Neuronal stem cell (in vitro differentiated cells): ENCODE measurements at regions not wholly inside any gene's neighbourhood (a gene's known extent, or its start where the extent isn't known, plus 50 kb on each side); places are given as distances from the start of the nearest gene placed in this dataset.

ENCODE experiments used
- DNase-seq: peaks from one replicate; pipeline ENCODE4 v3.0.0-alpha.2; 2013; ENCODE audit warnings: low spot score
- H2AFZ ChIP-seq: one replicate; pipeline ENCODE4 v1.6.1; 2013; ENCODE audit warnings: mild to moderate bottlenecking, low read length, inconsistent platforms
- H2AK5ac ChIP-seq: 2 replicates; pipeline ENCODE4 v1.6.1; 2013; ENCODE audit warnings: low read depth, mild to moderate bottlenecking, inconsistent platforms, low read length, moderate library complexity, mixed read lengths
- H2BK120ac ChIP-seq: 2 replicates; pipeline ENCODE4 v1.6.1; 2013; ENCODE audit warnings: low read depth, mild to moderate bottlenecking, inconsistent platforms, low read length, moderate library complexity, mixed read lengths
- H2BK12ac ChIP-seq: one replicate; pipeline ENCODE4 v1.6.1; 2013; ENCODE audit warnings: low read length, inconsistent platforms
- H2BK15ac ChIP-seq: 2 replicates; pipeline ENCODE4 v1.6.1; 2013; ENCODE audit warnings: mild to moderate bottlenecking, low read length, inconsistent platforms, mixed read lengths
- H2BK5ac ChIP-seq: one replicate; pipeline ENCODE4 v1.6.1; 2013; ENCODE audit warnings: inconsistent platforms, mild to moderate bottlenecking, low read length, moderate library complexity
- H3K14ac ChIP-seq: one replicate; pipeline ENCODE4 v1.6.1; 2013; ENCODE audit warnings: low read length, inconsistent platforms
- H3K18ac ChIP-seq: 2 replicates; pipeline ENCODE4 v1.6.1; 2013; ENCODE audit warnings: low read length, inconsistent platforms
- H3K23ac ChIP-seq: 2 replicates; pipeline ENCODE4 v1.6.1; 2013; ENCODE audit warnings: low read depth, mild to moderate bottlenecking, mixed read lengths, low read length, inconsistent platforms; ENCODE audit not compliant: poor library complexity
- H3K27ac ChIP-seq: replicated peaks from 3 replicates; pipeline ENCODE4 v1.5.1; 2013; ENCODE audit warnings: low read length, inconsistent platforms
- H3K27me3 ChIP-seq, 3 experiments: 2 replicates each; pipeline ENCODE4 v1.6.1; 2013; ENCODE audit warnings: low read length in 3 of 3, mild to moderate bottlenecking in 2 of 3, inconsistent platforms in 1 of 3, low read depth in 1 of 3, mixed read lengths in 1 of 3, moderate library complexity in 1 of 3; ENCODE audit not compliant: control insufficient read depth in 3 of 3, insufficient read depth in 3 of 3
- H3K36me3 ChIP-seq, 2 donors: replicated peaks in 1 of 2; 2 replicates each; pipeline ENCODE4 v1.6.1; 2013; ENCODE audit warnings: low read length in 2 of 2; ENCODE audit not compliant: control insufficient read depth in 2 of 2, insufficient read depth in 2 of 2
- H3K4ac ChIP-seq: 2 replicates; pipeline ENCODE4 v1.6.1; 2013; ENCODE audit warnings: inconsistent platforms, mild to moderate bottlenecking, low read length, moderate library complexity
- H3K4me1 ChIP-seq, 2 donors: 1 replicate in 1 of 2; 2 replicates in 1 of 2; pipeline ENCODE4 v1.6.1; 2013; ENCODE audit warnings: low read length in 2 of 2, low read depth in 1 of 2; ENCODE audit not compliant: control insufficient read depth in 2 of 2, insufficient read depth in 1 of 2
- H3K4me2 ChIP-seq: one replicate; pipeline ENCODE4 v1.6.1; 2013; ENCODE audit warnings: mild to moderate bottlenecking, low read length, inconsistent platforms; ENCODE audit not compliant: insufficient read depth, poor library complexity, severe bottlenecking
- H3K4me3 ChIP-seq, 2 donors: 2 replicates each; pipeline ENCODE4 v1.5.1; 2013; ENCODE audit warnings: low read length in 2 of 2, mild to moderate bottlenecking in 2 of 2, inconsistent platforms in 1 of 2, moderate library complexity in 1 of 2
- H3K79me1 ChIP-seq: one replicate; pipeline ENCODE4 v1.6.1; 2013; ENCODE audit warnings: low read depth, mild to moderate bottlenecking, inconsistent platforms, low read length, moderate library complexity
- H3K9ac ChIP-seq: one replicate; pipeline ENCODE4 v1.6.1; 2013; ENCODE audit warnings: mild to moderate bottlenecking, low read depth, low read length, inconsistent platforms; ENCODE audit not compliant: poor library complexity
- H3K9me3 ChIP-seq, 2 donors: replicated peaks in 1 of 2; 2 replicates each; pipeline versions ENCODE3 to v1.6.1; 2013; ENCODE audit warnings: low read length in 2 of 2, mild to moderate bottlenecking in 2 of 2, inconsistent platforms in 1 of 2, low read depth in 1 of 2, mixed read lengths in 1 of 2, moderate library complexity in 1 of 2; ENCODE audit not compliant: control insufficient read depth in 2 of 2, insufficient read depth in 1 of 2
- H4K8ac ChIP-seq: one replicate; pipeline ENCODE4 v1.6.1; 2013; ENCODE audit warnings: low read depth, mild to moderate bottlenecking, inconsistent platforms, low read length, moderate library complexity
- H4K91ac ChIP-seq: one replicate; pipeline ENCODE4 v1.6.1; 2013; ENCODE audit warnings: low read length, low read depth, mild to moderate bottlenecking, inconsistent platforms; ENCODE audit not compliant: poor library complexity
- WGBS, 2 donors: extraction: QIAGEN DNeasy Blood & Tissue Kit; methylation state at CpG; one replicate each; pipeline ENCODE4 v1.1.7; 2013; ENCODE audit warnings: missing lambda C conversion rate in 2 of 2, mixed read lengths in 1 of 2; ENCODE audit not compliant: insufficient read length in 2 of 2, insufficient replicate concordance in 1 of 2; ENCODE audit errors: extremely low coverage in 2 of 2; 5-methylcytosine and 5-hydroxymethylcytosine counted together

DNA sequence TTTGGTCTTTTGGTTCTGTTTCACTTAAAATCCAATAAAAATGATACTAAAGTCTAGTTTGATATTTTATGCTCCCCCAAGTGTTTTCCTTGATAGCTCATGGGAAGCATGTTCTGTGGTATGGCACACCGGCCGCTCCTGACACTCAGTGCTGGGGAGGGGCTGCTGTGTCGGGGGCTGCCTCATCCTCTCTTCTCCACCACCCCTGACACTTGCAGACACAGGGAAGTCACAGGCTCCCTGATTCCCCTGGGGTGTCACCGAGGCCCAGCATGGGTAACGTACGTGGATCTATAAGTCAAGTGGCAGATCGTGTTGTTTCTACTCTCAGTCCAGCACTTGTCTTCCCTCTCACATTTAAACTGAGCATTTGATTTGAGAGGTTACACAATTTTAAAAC, 508.6 kb downstream of the TNS3 start:
- Histone ChIP-seq H3K36me3 (no peaks in the 10 kb centered on the region), H4K8ac (no peak overlapping the region), H3K9me3 (peaks cover 0 to 3% of the 10 kb centered on the region in 2 donors), H2BK5ac (no peak overlapping the region), H3K14ac (no peak overlapping the region), H2BK12ac (no peak overlapping the region), H3K27me3 (peaks cover 0 to 3% (median 0%) of the 10 kb centered on the region in 3 experiments), H3K4me2 (no peak overlapping the region), H3K27ac (no peak overlapping the region), H4K91ac (no peak overlapping the region), H3K23ac (no peak overlapping the region), H3K4ac (no peak overlapping the region), H3K18ac (no peak overlapping the region), H3K79me1 (no peaks in the 10 kb centered on the region), H2AK5ac (no peak overlapping the region), H2BK15ac (no peak overlapping the region), H3K4me1 (peaks cover 0 to 2% of the 10 kb centered on the region in 2 donors), H2BK120ac (no peak overlapping the region), H3K4me3 (no peak overlapping the region), H3K9ac (no peak overlapping the region), H2AFZ (no peak overlapping the region)
- no CpG with 5 or more reads among the region's 7 CpGs for whole genome bisulfite sequencing, 2 donors
- DNase-seq: no peak

DNA sequence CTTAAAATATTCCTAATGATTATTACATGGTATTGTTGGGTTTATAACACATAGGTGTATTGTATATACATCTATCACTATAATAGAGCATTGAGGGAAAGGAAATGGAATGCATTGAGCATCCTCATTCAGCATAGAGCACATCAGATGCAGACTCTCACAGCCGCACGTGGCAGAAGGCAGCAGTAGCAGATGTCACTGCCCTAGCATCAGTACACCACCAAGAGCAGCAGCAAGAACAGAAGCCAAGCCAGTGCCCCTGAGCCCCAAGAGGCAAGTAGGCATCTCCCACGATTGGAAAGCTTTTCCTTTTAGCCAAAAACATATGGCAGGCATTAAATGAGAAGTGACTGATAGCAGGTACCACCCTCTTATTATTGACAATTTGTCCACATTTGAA, 510.0 kb downstream of the TNS3 start:
- peaks cover 0 to 5% of the 10 kb centered on the region in 2 donors for H3K4me1 ChIP-seq
- H3K4ac ChIP-seq: no peak overlapping the region
- no peak overlapping the region for H2AK5ac ChIP-seq
- no peak overlapping the region for H2AFZ ChIP-seq
- H2BK12ac ChIP-seq: no peak overlapping the region
- H3K9me3 ChIP-seq: peaks cover 0 to 3% of the 10 kb centered on the region in 2 donors
- no peak overlapping the region for H3K14ac ChIP-seq
- no peaks in the 10 kb centered on the region for H3K36me3 ChIP-seq
- H2BK5ac ChIP-seq: no peak overlapping the region
- H2BK15ac ChIP-seq: no peak overlapping the region
- H3K27ac ChIP-seq: no peak overlapping the region
- no peak overlapping the region for H3K18ac ChIP-seq
- no peak overlapping the region for H3K4me3 ChIP-seq
- peaks cover 0 to 3% (median 0%) of the 10 kb centered on the region in 3 experiments for H3K27me3 ChIP-seq
- H4K8ac ChIP-seq: no peak overlapping the region
- peak overlapping the region; percentile 74 for H2BK120ac ChIP-seq
- H4K91ac ChIP-seq: no peak overlapping the region
- no peak overlapping the region for H3K23ac ChIP-seq
- no peak for DNase-seq
- H3K9ac ChIP-seq: no peak overlapping the region
- no peaks in the 10 kb centered on the region for H3K79me1 ChIP-seq
- no CpG with 5 or more reads among the region's 3 CpGs for WGBS, 2 donors
- H3K4me2 ChIP-seq: no peak overlapping the region

DNA sequence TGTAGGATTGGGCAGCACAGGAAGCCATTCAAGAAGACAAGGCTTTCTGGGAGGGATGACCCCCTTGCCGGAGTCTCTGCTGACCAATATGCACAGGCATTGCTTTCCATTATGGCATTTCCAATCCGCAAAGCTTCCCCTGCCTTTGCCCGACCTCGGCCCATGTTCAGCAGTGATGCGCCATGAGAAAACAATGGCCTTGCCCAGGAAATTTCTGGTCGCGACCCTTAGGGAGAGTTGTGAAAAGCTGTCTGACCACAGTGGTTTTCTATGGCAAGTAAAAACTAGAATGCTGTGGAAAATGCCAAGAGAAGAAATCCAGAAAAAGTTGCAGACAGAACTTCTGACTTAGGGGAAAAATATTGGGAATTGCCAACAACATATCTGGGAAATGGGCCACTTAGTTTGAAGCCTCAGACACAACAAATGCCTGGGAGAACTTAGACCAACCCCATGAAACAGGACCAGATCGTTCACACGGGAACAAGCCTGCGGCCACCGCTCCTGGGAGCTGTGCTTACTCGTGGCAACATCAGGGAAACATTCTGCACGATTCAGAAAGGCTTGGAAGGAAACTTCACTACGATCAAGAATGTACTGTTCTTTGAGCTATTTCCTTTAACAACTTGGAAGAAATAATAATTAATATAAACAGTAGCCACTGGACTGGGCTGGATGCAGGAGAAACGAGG, 512.4 kb downstream of the TNS3 start:
- WGBS, 2 donors: no CpG with 5 or more reads among the region's 15 CpGs
- H2BK120ac ChIP-seq: no peak overlapping the region
- H3K4me3 ChIP-seq: no peak overlapping the region
- peaks cover 0 to 3% (median 0%) of the 10 kb centered on the region in 3 experiments for H3K27me3 ChIP-seq
- H4K8ac ChIP-seq: no peak overlapping the region
- H3K9ac ChIP-seq: no peak overlapping the region
- no peak overlapping the region for H2AK5ac ChIP-seq
- H2BK15ac ChIP-seq: no peak overlapping the region
- H4K91ac ChIP-seq: no peak overlapping the region
- H2BK5ac ChIP-seq: no peak overlapping the region
- no peaks in the 10 kb centered on the region for H3K79me1 ChIP-seq
- H3K9me3 ChIP-seq: peaks cover 0 to 1% of the 10 kb centered on the region in 2 donors
- no peaks in the 10 kb centered on the region for H3K36me3 ChIP-seq
- H3K18ac ChIP-seq: no peak overlapping the region
- no peak overlapping the region for H2BK12ac ChIP-seq
- H3K27ac ChIP-seq: no peak overlapping the region
- no peak overlapping the region for H3K14ac ChIP-seq
- no peak overlapping the region for H3K4ac ChIP-seq
- H3K4me2 ChIP-seq: no peak overlapping the region
- H2AFZ ChIP-seq: no peak overlapping the region
- DNase-seq: no peak
- H3K4me1 ChIP-seq: peaks cover 0 to 5% of the 10 kb centered on the region in 2 donors
- no peak overlapping the region for H3K23ac ChIP-seq

DNA sequence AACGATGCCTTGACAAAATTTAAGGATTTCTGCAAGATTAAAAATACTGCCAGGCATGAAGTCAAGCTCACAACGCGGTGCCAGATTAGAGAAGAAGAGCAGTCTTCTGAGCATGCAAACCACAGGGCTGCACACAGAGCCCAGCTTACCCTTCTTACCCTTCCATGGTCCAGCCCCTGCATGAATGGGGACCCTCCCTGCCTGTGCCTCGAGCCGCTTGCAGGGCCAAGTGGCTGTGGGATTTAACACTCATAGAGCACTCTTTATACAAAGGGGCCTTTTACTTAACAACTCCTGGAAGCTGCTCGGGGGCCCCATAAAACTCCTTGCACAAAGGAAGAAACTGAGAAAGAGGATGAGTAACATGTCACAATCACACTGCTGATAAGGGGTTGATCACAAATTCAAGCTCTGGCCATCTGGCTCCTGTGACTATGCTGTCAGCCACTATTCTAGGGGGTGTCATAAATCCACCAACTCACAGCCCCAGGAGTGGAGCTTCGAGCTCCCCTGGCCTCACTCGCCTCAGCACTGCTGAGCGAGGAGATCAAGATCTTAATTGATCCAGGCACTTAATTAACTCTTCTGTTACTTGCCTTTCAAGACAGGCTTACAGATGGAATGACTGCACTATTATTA, 514.8 kb downstream of the TNS3 start:
- no peak overlapping the region for H3K14ac ChIP-seq
- H2BK120ac ChIP-seq: no peak overlapping the region
- H2AK5ac ChIP-seq: no peak overlapping the region
- H3K79me1 ChIP-seq: no peaks in the 10 kb centered on the region
- H3K4me1 ChIP-seq: peaks cover 0 to 5% of the 10 kb centered on the region in 2 donors
- H3K36me3 ChIP-seq: no peaks in the 10 kb centered on the region
- no peak overlapping the region for H2BK15ac ChIP-seq
- H3K4me2 ChIP-seq: no peak overlapping the region
- H2BK5ac ChIP-seq: no peak overlapping the region
- H3K9me3 ChIP-seq: no peaks in the 10 kb centered on the region
- H4K91ac ChIP-seq: no peak overlapping the region
- no peak for DNase-seq
- no peak overlapping the region for H3K9ac ChIP-seq
- H2BK12ac ChIP-seq: no peak overlapping the region
- no CpG with 5 or more reads among the region's 9 CpGs for WGBS, 2 donors
- no peak overlapping the region for H2AFZ ChIP-seq
- H3K4me3 ChIP-seq: no peak overlapping the region
- no peak overlapping the region for H3K27ac ChIP-seq
- H4K8ac ChIP-seq: no peak overlapping the region
- H3K4ac ChIP-seq: no peak overlapping the region
- H3K27me3 ChIP-seq: no peaks in the 10 kb centered on the region
- no peak overlapping the region for H3K23ac ChIP-seq
- H3K18ac ChIP-seq: peak overlapping the region; percentile 15
